WTC11 (cell line): ENCODE measurements at regions not wholly inside any gene's neighbourhood (a gene's known extent, or its start where the extent isn't known, plus 50 kb on each side); places are given as distances from the start of the nearest gene placed in this dataset.

ENCODE experiments used
- ATAC-seq: fragments of 200-7000 bp; cut with Tn5 transposase; 2 replicates; pipeline ENCODE4 v1.10.0; 2021; ENCODE audit warnings: mild to moderate bottlenecking, moderate library complexity
- CTCF ChIA-PET: fragments of 300-600 bp; sonication (Branson Sonifier 250); formaldehyde crosslinking; loops from one replicate; lab custom pipeline; 2021; ENCODE audit warnings: antibody characterized with exemption; lab: Charles Lee
- POLR2A ChIA-PET: fragments of 350-600 bp; sonication (Branson Sonifier 250); formaldehyde crosslinking; loops from one replicate; lab custom pipeline; 2021; ENCODE audit warnings: antibody characterized with exemption; lab: Charles Lee
- DNase-seq: peaks from one replicate; pipeline ENCODE4 v3.0.0; 2021; ENCODE audit warnings: low spot score
- H3K27ac Mint-ChIP-seq: 2 replicates; pipeline ENCODE4 v1.8.0; 2021; ENCODE audit warnings: mixed read lengths
- H3K27me3 Mint-ChIP-seq: 2 replicates; pipeline ENCODE4 v1.8.0; 2021; ENCODE audit warnings: low read depth, mild to moderate bottlenecking, moderate library complexity, mixed read lengths
- H3K36me3 Mint-ChIP-seq: 2 replicates; pipeline ENCODE4 v1.8.0; 2021; ENCODE audit warnings: mixed read lengths
- H3K4me1 Mint-ChIP-seq: 2 replicates; pipeline ENCODE4 v1.8.0; 2022; ENCODE audit warnings: mixed read lengths
- H3K4me3 Mint-ChIP-seq: 2 replicates; pipeline ENCODE4 v1.8.0; 2021; ENCODE audit warnings: mild to moderate bottlenecking, moderate library complexity, mixed read lengths
- H3K9me3 Mint-ChIP-seq: 2 replicates; pipeline ENCODE4 v1.8.0; 2021; ENCODE audit warnings: mixed read lengths
- ATF1 ChIP-seq: sonication (generic); formaldehyde crosslinking; IDR thresholded peaks from 2 replicates; pipeline ENCODE4 v1.8.1; 2023; ENCODE audit warnings: mild to moderate bottlenecking, moderate library complexity, missing genetic modification reagents
- ATF3 ChIP-seq: sonication (generic); formaldehyde crosslinking; conservative IDR thresholded peaks from 2 replicates; pipeline ENCODE4 v1.8.1; 2022; ENCODE audit warnings: mild to moderate bottlenecking, missing genetic modification reagents
- CDX4 ChIP-seq: fragments of 250-450 bp; sonication (Bioruptor Pico); IDR thresholded peaks from 2 replicates; pipeline ENCODE4 v1.9.0; 2021; ENCODE audit warnings: moderate library complexity, mild to moderate bottlenecking, inconsistent platforms, borderline replicate concordance
- FOXJ3 ChIP-seq: sonication (generic); formaldehyde crosslinking; IDR thresholded peaks from 2 replicates; pipeline ENCODE4 v1.9.0; 2021; ENCODE audit warnings: missing genetic modification reagents, mild to moderate bottlenecking, borderline replicate concordance
- FOXK1 ChIP-seq: sonication (generic); formaldehyde crosslinking; IDR thresholded peaks from 2 replicates; pipeline ENCODE4 v1.8.0; 2022; ENCODE audit warnings: mild to moderate bottlenecking, moderate library complexity, missing genetic modification reagents
- FOXP4 ChIP-seq: sonication (generic); formaldehyde crosslinking; IDR thresholded peaks from 2 replicates; pipeline ENCODE4 v1.8.0; 2022; ENCODE audit warnings: mild to moderate bottlenecking, missing genetic modification reagents
- GABPB1 ChIP-seq: sonication (generic); formaldehyde crosslinking; IDR thresholded peaks from 2 replicates; pipeline ENCODE4 v1.8.1; 2023; ENCODE audit warnings: mild to moderate bottlenecking, missing genetic modification reagents
- MXD4 ChIP-seq: fragments of 250-450 bp; sonication (Bioruptor Pico); IDR thresholded peaks from 2 replicates; pipeline ENCODE4 v1.8.0; 2021; ENCODE audit warnings: mild to moderate bottlenecking, moderate library complexity, borderline replicate concordance
- NFE2L1 ChIP-seq: sonication (generic); formaldehyde crosslinking; IDR thresholded peaks from 2 replicates; pipeline ENCODE4 v1.8.1; 2023; ENCODE audit warnings: missing genetic modification reagents
- NR1H2 ChIP-seq: sonication (generic); formaldehyde crosslinking; IDR thresholded peaks from 2 replicates; pipeline ENCODE4 v1.9.0; 2021; ENCODE audit warnings: mild to moderate bottlenecking, moderate library complexity, missing genetic modification reagents
- PRDM15 ChIP-seq: sonication (generic); formaldehyde crosslinking; IDR thresholded peaks from 2 replicates; pipeline ENCODE4 v1.8.0; 2022; ENCODE audit warnings: missing genetic modification reagents
- SMAD3 ChIP-seq: sonication (generic); formaldehyde crosslinking; IDR thresholded peaks from 2 replicates; pipeline ENCODE4 v1.8.0; 2022; ENCODE audit warnings: missing genetic modification reagents, mild to moderate bottlenecking, borderline replicate concordance
- TEAD4 ChIP-seq: sonication (generic); formaldehyde crosslinking; IDR thresholded peaks from 2 replicates; pipeline ENCODE4 v1.8.0; 2022; ENCODE audit warnings: mild to moderate bottlenecking, missing genetic modification reagents
- USF1 ChIP-seq: sonication (generic); formaldehyde crosslinking; IDR thresholded peaks from 2 replicates; pipeline ENCODE4 v1.8.0; 2022; ENCODE audit warnings: mild to moderate bottlenecking, missing genetic modification reagents
- ZNF121 ChIP-seq: sonication (generic); formaldehyde crosslinking; IDR thresholded peaks from 2 replicates; pipeline ENCODE4 v1.8.0; 2023; ENCODE audit warnings: missing genetic modification reagents
- ZNF232 ChIP-seq: sonication (generic); formaldehyde crosslinking; IDR thresholded peaks from 2 replicates; pipeline ENCODE4 v1.8.0; 2022; ENCODE audit warnings: mild to moderate bottlenecking, missing genetic modification reagents
- ZNF396 ChIP-seq: fragments of 250-450 bp; sonication (Bioruptor Pico); IDR thresholded peaks from 2 replicates; pipeline ENCODE4 v1.8.0; 2021; ENCODE audit warnings: mild to moderate bottlenecking, moderate library complexity, borderline replicate concordance
- ZNF425 ChIP-seq: fragments of 250-450 bp; sonication (Bioruptor Pico); conservative IDR thresholded peaks from 2 replicates; pipeline ENCODE4 v1.9.0; 2021; ENCODE audit warnings: mild to moderate bottlenecking
- TF ChIP-seq, protein P1 (sequence below): sonication (generic); formaldehyde crosslinking; IDR thresholded peaks from 2 replicates; pipeline ENCODE4 v1.8.1; 2022; ENCODE audit warnings: missing genetic modification reagents, borderline replicate concordance
- TF ChIP-seq, protein P2 (sequence below): sonication (generic); formaldehyde crosslinking; IDR thresholded peaks from 2 replicates; pipeline ENCODE4 v1.8.0; 2023; ENCODE audit warnings: mild to moderate bottlenecking, missing genetic modification reagents
- TF ChIP-seq, protein P3 (sequence below): sonication (generic); formaldehyde crosslinking; IDR thresholded peaks from 2 replicates; pipeline ENCODE4 v1.8.1; 2022; ENCODE audit warnings: mild to moderate bottlenecking, moderate library complexity, missing genetic modification reagents

DNA sequence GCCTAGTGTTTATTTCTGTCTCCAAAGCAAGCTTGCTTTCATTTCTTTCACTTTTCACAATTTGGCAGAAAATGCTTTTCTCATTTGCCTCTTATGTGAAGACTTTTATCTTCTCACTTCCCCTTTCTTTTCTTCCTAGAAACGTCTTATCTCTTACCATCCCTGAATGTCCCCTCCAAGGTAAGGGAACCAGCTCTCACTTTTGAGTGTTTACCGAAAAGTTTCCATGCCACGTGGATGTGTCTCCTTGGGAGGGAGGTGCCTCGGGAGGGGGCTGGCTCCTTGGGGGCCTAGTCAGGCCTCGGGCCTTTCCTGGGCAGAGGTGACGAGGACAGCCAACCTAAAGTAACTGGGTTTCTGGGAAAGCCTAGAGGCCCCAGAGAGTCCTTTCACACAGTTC, 127.4 kb downstream of the CD24 start:
- H3K4me1 Mint-ChIP-seq = peaks cover 12% of the 10 kb centered on the region
- TF ChIP-seq, protein P1, sequence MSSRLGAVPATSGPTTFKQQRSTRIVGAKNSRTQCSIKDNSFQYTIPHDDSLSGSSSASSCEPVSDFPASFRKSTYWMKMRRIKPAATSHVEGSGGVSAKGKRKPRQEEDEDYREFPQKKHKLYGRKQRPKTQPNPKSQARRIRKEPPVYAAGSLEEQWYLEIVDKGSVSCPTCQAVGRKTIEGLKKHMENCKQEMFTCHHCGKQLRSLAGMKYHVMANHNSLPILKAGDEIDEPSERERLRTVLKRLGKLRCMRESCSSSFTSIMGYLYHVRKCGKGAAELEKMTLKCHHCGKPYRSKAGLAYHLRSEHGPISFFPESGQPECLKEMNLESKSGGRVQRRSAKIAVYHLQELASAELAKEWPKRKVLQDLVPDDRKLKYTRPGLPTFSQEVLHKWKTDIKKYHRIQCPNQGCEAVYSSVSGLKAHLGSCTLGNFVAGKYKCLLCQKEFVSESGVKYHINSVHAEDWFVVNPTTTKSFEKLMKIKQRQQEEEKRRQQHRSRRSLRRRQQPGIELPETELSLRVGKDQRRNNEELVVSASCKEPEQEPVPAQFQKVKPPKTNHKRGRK (CRISPR knock-in tag) = no peak
- TF ChIP-seq TEAD4 (CRISPR knock-in tag) (no peak), GABPB1 (CRISPR knock-in tag) (no peak), ATF1 (no peak), FOXK1 (CRISPR knock-in tag) (no peak), ZNF232 (CRISPR knock-in tag) (no peak), ZNF425 (CRISPR knock-in tag) (no peak), CDX4 (CRISPR knock-in tag) (no peak), ZNF121 (CRISPR knock-in tag) (no peak), USF1 (CRISPR knock-in tag) (no peak), FOXJ3 (no peak)
- TF ChIP-seq, protein P2, sequence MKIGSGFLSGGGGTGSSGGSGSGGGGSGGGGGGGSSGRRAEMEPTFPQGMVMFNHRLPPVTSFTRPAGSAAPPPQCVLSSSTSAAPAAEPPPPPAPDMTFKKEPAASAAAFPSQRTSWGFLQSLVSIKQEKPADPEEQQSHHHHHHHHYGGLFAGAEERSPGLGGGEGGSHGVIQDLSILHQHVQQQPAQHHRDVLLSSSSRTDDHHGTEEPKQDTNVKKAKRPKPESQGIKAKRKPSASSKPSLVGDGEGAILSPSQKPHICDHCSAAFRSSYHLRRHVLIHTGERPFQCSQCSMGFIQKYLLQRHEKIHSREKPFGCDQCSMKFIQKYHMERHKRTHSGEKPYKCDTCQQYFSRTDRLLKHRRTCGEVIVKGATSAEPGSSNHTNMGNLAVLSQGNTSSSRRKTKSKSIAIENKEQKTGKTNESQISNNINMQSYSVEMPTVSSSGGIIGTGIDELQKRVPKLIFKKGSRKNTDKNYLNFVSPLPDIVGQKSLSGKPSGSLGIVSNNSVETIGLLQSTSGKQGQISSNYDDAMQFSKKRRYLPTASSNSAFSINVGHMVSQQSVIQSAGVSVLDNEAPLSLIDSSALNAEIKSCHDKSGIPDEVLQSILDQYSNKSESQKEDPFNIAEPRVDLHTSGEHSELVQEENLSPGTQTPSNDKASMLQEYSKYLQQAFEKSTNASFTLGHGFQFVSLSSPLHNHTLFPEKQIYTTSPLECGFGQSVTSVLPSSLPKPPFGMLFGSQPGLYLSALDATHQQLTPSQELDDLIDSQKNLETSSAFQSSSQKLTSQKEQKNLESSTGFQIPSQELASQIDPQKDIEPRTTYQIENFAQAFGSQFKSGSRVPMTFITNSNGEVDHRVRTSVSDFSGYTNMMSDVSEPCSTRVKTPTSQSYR (CRISPR knock-in tag) = no peak
- TF ChIP-seq, all 79 proteins: peak for 0
- DNase-seq (no peak), ATAC-seq (no peak)
- POLR2A ChIA-PET = no interaction called here
- no peak overlapping the region for H3K4me3 Mint-ChIP-seq
- peaks cover 7% of the 10 kb centered on the region for H3K9me3 Mint-ChIP-seq
- CTCF ChIA-PET = no interaction called here
- peaks cover 6% of the 10 kb centered on the region for H3K36me3 Mint-ChIP-seq
- no peak overlapping the region for H3K27ac Mint-ChIP-seq
- no peaks in the 10 kb centered on the region; the same call in 1 of the 2 replicates for H3K27me3 Mint-ChIP-seq

DNA sequence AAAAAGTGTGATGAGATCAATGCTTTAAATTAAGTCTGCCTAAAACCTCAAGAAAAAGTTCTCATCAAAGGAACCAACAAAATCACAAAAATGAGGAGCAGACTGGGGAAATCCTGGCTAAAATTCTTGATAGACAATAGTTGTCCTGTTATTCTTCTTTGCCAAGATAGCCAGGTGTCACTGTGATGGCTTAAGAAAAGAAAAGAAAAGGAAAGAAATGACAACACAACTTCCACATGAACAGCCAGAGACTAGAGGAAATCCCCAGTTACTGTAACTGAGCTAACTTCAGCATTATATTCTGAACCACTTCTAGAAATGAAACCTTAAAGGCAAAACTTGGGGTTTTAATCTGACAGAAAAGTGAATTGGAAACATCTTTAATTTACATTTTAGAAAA, 129.6 kb downstream of the CD24 start:
- Mint-ChIP-seq H3K4me3 (no peak overlapping the region), H3K27ac (no peak overlapping the region), H3K9me3 (no peaks in the 10 kb centered on the region), H3K36me3 (no peaks in the 10 kb centered on the region), H3K27me3 (no peaks in the 10 kb centered on the region; the same call in 1 of the 2 replicates), H3K4me1 (peaks cover 12% of the 10 kb centered on the region)
- ChIA-PET CTCF (no interaction called here), POLR2A (no interaction called here)
- no peak for DNase-seq
- ATAC-seq = no peak
- TF ChIP-seq ATF3 (CRISPR knock-in tag) = no peak
- TF ChIP-seq SMAD3 = no peak
- TF ChIP-seq MXD4 (CRISPR knock-in tag) = no peak
- TF ChIP-seq PRDM15 (CRISPR knock-in tag) = no peak
- TF ChIP-seq, protein P3, sequence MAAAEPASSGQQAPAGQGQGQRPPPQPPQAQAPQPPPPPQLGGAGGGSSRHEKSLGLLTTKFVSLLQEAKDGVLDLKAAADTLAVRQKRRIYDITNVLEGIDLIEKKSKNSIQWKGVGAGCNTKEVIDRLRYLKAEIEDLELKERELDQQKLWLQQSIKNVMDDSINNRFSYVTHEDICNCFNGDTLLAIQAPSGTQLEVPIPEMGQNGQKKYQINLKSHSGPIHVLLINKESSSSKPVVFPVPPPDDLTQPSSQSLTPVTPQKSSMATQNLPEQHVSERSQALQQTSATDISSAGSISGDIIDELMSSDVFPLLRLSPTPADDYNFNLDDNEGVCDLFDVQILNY (CRISPR knock-in tag) = no peak
- no peak for TF ChIP-seq NR1H2 (CRISPR knock-in tag)
- TF ChIP-seq FOXP4 = no peak
- no peak for TF ChIP-seq NFE2L1 (CRISPR knock-in tag)
- no peak for TF ChIP-seq ZNF396
